ENCODE measurements at regions not wholly inside any gene's neighbourhood (a gene's known extent, or its start where the extent isn't known, plus 50 kb on each side); places are given as distances from the start of the nearest gene placed in this dataset.

GRCh38 chr20:11646359-11646758, 271.3 kb upstream of the BTBD3 start:
- TF ChIP-seq POLR2A (IDR thresholded peaks at IDR 0.05; ENCODE audit: low read length) (no peak), GATA1 (IDR thresholded peaks at IDR 0.05; ENCODE audit: low read depth, low read length) (no peak)
